LNCAP (cell line): ENCODE measurements at regions not wholly inside any gene's neighbourhood (a gene's known extent, or its start where the extent isn't known, plus 50 kb on each side); places are given as distances from the start of the nearest gene placed in this dataset.

Experiments
- TF ChIP-seq, protein P1 (sequence below): fragments of 450-650 bp; IDR thresholded peaks from 2 replicates; pipeline ENCODE4 v1.5.1; 2017; ENCODE audit warnings: mild to moderate bottlenecking

- TF ChIP-seq, protein P1, sequence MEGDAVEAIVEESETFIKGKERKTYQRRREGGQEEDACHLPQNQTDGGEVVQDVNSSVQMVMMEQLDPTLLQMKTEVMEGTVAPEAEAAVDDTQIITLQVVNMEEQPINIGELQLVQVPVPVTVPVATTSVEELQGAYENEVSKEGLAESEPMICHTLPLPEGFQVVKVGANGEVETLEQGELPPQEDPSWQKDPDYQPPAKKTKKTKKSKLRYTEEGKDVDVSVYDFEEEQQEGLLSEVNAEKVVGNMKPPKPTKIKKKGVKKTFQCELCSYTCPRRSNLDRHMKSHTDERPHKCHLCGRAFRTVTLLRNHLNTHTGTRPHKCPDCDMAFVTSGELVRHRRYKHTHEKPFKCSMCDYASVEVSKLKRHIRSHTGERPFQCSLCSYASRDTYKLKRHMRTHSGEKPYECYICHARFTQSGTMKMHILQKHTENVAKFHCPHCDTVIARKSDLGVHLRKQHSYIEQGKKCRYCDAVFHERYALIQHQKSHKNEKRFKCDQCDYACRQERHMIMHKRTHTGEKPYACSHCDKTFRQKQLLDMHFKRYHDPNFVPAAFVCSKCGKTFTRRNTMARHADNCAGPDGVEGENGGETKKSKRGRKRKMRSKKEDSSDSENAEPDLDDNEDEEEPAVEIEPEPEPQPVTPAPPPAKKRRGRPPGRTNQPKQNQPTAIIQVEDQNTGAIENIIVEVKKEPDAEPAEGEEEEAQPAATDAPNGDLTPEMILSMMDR = no peak
These were observed 183.6 kb upstream of the GDF10 start for GRCh38 chr10:47116445-47116844.

GRCh38 chr10:47118326-47118725, 181.7 kb upstream of the GDF10 start:
- TF ChIP-seq, protein P1 = no peak

- TF ChIP-seq, protein P1 = no peak
These were observed 178.7 kb upstream of the GDF10 start for GRCh38 chr10:47121336-47121735.

DNA sequence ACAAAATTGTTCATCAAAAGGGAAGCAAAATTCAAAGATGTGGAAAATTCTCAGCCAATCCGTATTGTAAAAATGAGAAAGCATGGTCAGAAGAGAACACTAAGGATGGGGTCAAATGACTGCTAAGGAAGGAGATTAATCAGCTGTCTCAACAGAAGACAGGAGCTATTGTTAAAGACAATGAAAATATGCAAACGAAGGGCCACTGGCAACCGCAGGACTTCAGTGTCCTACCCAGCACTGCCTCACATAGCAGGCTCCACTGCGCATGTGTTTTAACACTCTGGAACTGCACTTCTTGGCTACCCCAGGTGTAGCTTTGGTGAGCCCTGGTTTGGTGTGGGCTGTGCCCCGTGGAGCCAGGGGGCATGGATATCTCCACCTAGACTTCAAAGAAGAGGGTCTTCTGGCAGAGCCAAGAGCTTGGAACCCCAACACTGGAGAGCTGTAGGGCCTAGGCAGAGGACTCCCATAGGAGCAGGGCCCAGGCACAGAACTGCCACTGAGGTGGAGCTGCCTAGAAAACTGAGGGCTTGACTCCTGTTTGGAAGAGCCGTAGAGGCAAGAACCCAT, 176.2 kb upstream of the GDF10 start:
- TF ChIP-seq, protein P1 = no peak

GRCh38 chr10:47127188-47127785, 172.7 kb upstream of the GDF10 start:
- TF ChIP-seq, protein P1 = no peak

DNA sequence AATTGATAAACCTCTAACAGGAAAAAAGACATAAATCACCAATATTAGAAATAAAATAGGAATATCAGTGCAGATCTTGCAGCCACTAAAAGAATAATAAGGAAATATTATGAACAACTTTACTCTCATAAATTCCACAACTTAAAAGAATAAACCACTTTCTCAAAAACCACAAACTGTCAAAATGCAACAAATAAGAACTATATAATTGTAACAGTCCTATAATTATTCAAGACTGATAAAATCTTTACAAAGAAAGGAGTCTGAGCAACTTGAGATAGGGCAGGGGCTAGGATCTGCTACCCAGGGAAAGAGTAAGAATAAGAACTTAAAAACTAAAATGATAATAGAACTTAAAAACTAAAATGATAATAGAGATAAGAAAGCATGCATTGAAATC, 169.5 kb upstream of the GDF10 start:
- TF ChIP-seq, protein P1 = no peak

- TF ChIP-seq, protein P1 = no peak
These were observed 166.0 kb upstream of the GDF10 start for GRCh38 chr10:47133871-47134570.
